ENCODE measurements at regions not wholly inside any gene's neighbourhood (a gene's known extent, or its start where the extent isn't known, plus 50 kb on each side); places are given as distances from the start of the nearest gene placed in this dataset.
A peak's percentile ranks its signal among the peaks of the same experiment; 100 is the strongest.
"Not testable (repeated sequence)": the region's sequence is repeated elsewhere in the genome, so short reads cannot be mapped to it uniquely, and the experiment has no call there.

- in situ Hi-C loops (cut with HindIII; ENCODE audit: low sequenced_read_pairs): no loop called here
- DNase-seq (ENCODE audit: low spot score): no peak
Observed at GRCh38 chr14:49294621-49295148, 291.5 kb downstream of the RPS29 start.

GRCh38 chr14:49287004-49287403, 299.2 kb downstream of the RPS29 start:
- DNase-seq (ENCODE audit: low spot score): no peak
- in situ Hi-C loops (cut with HindIII; ENCODE audit: low sequenced_read_pairs): no loop called here

GRCh38 chr14:49286257-49286983, 299.8 kb downstream of the RPS29 start:
- no peak for DNase-seq (ENCODE audit: low spot score)
- in situ Hi-C loops (cut with HindIII; ENCODE audit: low sequenced_read_pairs): no loop called here

GRCh38 chr14:49280566-49280965, 305.6 kb downstream of the RPS29 start:
- in situ Hi-C loops (cut with HindIII; ENCODE audit: low sequenced_read_pairs): no loop called here
- DNase-seq (ENCODE audit: low spot score): no peak

GRCh38 chr14:49250517-49250916, 335.7 kb downstream of the RPS29 start:
- DNase-seq (ENCODE audit: low spot score): no peak
- in situ Hi-C loops (cut with HindIII; ENCODE audit: low sequenced_read_pairs): no loop called here

GRCh38 chr14:49250109-49250508, 336.1 kb downstream of the RPS29 start:
- DNase-seq (ENCODE audit: low spot score): no peak
- in situ Hi-C loops (cut with HindIII; ENCODE audit: low sequenced_read_pairs): no loop called here

GRCh38 chr14:49249022-49249421, 337.2 kb downstream of the RPS29 start:
- in situ Hi-C loops (cut with HindIII; ENCODE audit: low sequenced_read_pairs): no loop called here
- no peak for DNase-seq (ENCODE audit: low spot score)

- DNase-seq (ENCODE audit: low spot score); in situ Hi-C loops (cut with HindIII; ENCODE audit: low sequenced_read_pairs): not testable (repeated sequence)
Observed at GRCh38 chr14:49243777-49244176, 342.4 kb downstream of the RPS29 start.

- DNase-seq (ENCODE audit: low spot score): no peak
- in situ Hi-C loops (cut with HindIII; ENCODE audit: low sequenced_read_pairs): no loop called here
Observed at GRCh38 chr14:49240383-49240782, 345.8 kb downstream of the RPS29 start.

- no peak for DNase-seq (ENCODE audit: low spot score)
- in situ Hi-C loops (cut with HindIII; ENCODE audit: low sequenced_read_pairs): no loop called here
Observed at GRCh38 chr14:49228552-49228951, 357.6 kb downstream of the RPS29 start.

GRCh38 chr14:49221316-49221715, 364.9 kb downstream of the RPS29 start:
- DNase-seq (ENCODE audit: low spot score): no peak
- in situ Hi-C loops (cut with HindIII; ENCODE audit: low sequenced_read_pairs): no loop called here

GRCh38 chr14:49220492-49220891, 365.7 kb downstream of the RPS29 start:
- peak; percentile 34 for DNase-seq (ENCODE audit: low spot score)
- in situ Hi-C loops (cut with HindIII; ENCODE audit: low sequenced_read_pairs): no loop called here

- in situ Hi-C loops (cut with HindIII; ENCODE audit: low sequenced_read_pairs): no loop called here
- DNase-seq (ENCODE audit: low spot score): no peak
Observed at GRCh38 chr14:49218436-49219092, 367.6 kb downstream of the RPS29 start.

GRCh38 chr14:49212721-49213120, 373.5 kb downstream of the RPS29 start:
- in situ Hi-C loops (cut with HindIII; ENCODE audit: low sequenced_read_pairs): no loop called here
- DNase-seq (ENCODE audit: low spot score): no peak

GRCh38 chr14:49209416-49209815, 376.8 kb downstream of the RPS29 start:
- in situ Hi-C loops (cut with HindIII; ENCODE audit: low sequenced_read_pairs): no loop called here

GRCh38 chr14:49206828-49207227, 379.4 kb downstream of the RPS29 start:
- in situ Hi-C loops (cut with HindIII; ENCODE audit: low sequenced_read_pairs): no loop called here
- DNase-seq (ENCODE audit: low spot score): no peak

More at GRCh38 chr14:49209416-49209815, 376.8 kb downstream of the RPS29 start:
- no peak for DNase-seq (ENCODE audit: low spot score)

GRCh38 chr14:49203676-49204075, 382.5 kb downstream of the RPS29 start:
- in situ Hi-C loops (cut with HindIII; ENCODE audit: low sequenced_read_pairs): no loop called here
- DNase-seq (ENCODE audit: low spot score): no peak

GRCh38 chr14:49199159-49199558, 387.0 kb downstream of the RPS29 start:
- in situ Hi-C loops (cut with HindIII; ENCODE audit: low sequenced_read_pairs): no loop called here
- no peak for DNase-seq (ENCODE audit: low spot score)

- in situ Hi-C loops (cut with HindIII; ENCODE audit: low sequenced_read_pairs): no loop called here
Observed at GRCh38 chr14:49196327-49196726, 389.9 kb downstream of the RPS29 start.

GRCh38 chr14:49194067-49194466, 392.1 kb downstream of the RPS29 start:
- in situ Hi-C loops (cut with HindIII; ENCODE audit: low sequenced_read_pairs): no loop called here
- peak; percentile 34 for DNase-seq (ENCODE audit: low spot score)

More at GRCh38 chr14:49196327-49196726, 389.9 kb downstream of the RPS29 start:
- no peak for DNase-seq (ENCODE audit: low spot score)
